NCI-H748 (cell line): ENCODE measurements at regions not wholly inside any gene's neighbourhood (a gene's known extent, or its start where the extent isn't known, plus 50 kb on each side); places are given as distances from the start of the nearest gene placed in this dataset.
A peak's percentile ranks its signal among the peaks of the same experiment; 100 is the strongest.
"Not testable (repeated sequence)": the region's sequence is repeated elsewhere in the genome, so short reads cannot be mapped to it uniquely, and the experiment has no call there.

Source experiments
- DNase-seq: peaks from one replicate; lab custom pipeline; 2025; ENCODE audit not compliant: unreplicated experiment; lab: John Stamatoyannopoulos, UW

GRCh38 chr3:13766128-13766527 is 113.7 kb downstream of the WNT7A start:
- DNase-seq: no peak

GRCh38 chr3:13764161-13764560 is 115.7 kb downstream of the WNT7A start:
- DNase-seq: no peak

- DNase-seq: no peak
These were observed 117.0 kb downstream of the WNT7A start for GRCh38 chr3:13762906-13763305.

GRCh38 chr3:13750731-13751130 is 129.1 kb downstream of the WNT7A start:
- no peak for DNase-seq

DNA sequence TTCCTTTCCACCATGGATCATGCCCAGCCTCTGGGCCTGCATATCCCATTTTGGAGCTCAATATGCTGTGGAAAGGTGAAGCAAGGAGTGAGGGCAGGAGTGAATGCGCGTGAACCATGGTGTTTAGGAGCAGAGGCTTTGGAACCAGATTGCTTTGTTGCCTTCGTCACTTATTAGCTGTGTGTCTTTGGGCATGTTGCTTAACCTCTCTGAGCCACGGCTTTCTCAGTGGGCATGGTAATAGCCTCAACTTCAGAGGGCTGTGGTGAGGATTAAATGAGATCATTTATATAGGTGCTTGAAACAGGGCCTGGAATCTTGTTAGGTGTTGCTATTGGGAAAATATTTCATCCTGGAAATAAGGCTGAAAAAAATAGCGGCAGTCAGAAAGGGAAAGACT is 129.7 kb downstream of the WNT7A start:
- DNase-seq: no peak

DNA sequence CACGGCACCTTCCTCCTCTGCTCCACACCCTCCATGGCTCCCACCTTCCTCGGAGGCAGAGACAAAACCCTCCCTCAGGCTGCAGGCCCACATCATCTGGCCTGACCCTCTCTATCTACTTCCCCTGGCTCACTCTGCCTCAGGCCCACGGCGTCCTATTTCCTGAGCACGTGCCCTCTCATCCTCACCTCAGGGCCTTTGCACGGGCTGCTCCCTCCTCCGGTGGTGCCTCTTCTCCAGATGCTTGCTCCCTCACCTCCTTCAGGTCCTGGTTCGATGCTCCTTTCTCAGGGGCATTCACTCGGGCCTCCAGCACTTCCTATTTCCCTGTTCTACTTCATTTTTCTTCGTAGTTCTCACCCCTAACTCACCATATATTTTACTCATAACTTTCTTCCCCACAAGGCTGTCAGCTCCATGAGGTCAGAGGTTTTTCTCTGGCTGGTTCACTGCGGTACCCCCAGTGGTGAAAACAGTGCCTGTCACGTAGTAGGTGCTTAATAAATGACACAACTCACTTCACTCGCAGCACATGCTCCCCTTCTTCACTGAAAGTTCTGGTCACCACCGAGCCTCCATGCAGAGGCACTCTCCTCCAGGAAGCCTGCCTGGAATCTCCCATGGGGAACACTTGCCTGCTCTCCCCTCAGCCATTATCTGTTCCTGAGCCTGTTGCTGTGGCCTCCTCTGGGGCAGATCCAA is 130.7 kb downstream of the WNT7A start:
- DNase-seq: no peak

DNA sequence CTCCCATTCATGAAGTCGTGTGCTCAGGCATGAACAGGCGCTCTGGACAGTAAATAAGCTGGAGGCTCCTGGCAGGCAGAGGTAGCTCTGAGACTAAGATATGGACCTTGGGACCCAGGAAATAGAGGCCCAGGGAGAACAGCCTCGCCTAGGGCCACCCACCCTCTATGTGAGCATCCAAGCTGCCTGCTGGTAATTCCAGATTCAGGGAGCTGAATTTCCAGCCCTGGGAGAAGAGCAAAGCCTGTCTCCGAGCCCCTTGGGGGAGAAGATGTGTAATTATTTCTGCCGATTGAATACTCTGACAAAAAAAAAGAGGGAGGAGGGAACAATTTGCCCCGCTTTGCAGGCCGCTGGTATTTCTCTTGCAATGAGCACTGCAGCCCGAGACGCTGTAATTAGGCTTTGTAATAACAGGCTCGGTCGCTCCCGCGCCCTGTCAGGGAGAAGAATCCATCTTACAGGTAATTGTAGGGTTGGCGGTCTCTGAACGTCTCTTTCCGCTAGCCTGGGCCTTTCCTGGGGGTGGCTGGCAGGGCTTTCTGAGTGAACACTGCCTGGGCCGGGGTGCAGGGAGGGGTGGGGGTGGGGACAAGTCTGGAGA is 131.5 kb downstream of the WNT7A start:
- peak; percentile 25 for DNase-seq

- no peak for DNase-seq
These were observed 132.2 kb downstream of the WNT7A start for GRCh38 chr3:13747627-13748026.

DNA sequence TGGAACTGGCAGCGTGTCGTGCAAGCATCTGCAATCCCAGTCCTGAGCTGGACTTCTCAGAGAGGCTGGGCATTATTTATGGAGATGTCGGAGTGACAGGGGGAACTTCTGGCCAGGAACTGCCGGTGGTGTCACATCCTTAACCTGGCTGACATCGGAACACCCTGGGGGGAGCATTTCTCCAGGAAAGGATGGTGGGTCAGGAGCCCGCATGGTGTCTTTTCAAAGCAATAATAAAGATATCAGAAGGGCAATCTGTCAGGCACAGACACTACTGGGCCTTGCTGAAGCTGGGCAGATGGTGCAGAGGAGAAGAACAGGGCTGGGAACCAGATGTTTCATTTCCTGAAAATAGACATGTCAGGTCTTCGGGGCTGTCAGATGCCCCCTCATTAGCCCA is 133.5 kb downstream of the WNT7A start:
- no peak for DNase-seq

DNA sequence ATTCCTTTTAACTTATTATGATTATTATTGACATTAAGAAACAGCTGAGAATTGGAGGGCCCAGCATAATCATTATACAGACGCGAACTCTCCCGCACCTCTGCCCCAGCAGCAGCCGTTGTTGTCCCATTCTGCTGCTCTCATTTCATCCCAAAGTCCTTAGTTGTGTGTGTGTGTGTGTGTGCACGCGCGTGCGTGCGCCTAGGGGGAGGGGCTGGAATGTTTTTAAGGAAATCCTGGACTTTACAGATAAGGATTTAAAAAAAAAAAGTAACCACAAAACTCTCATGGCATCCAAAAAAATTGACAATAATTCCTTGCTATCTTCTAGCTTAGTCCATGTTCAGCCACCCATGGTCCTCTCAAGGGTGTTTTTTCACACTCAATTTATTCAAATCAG is 134.2 kb downstream of the WNT7A start:
- no peak for DNase-seq

DNA sequence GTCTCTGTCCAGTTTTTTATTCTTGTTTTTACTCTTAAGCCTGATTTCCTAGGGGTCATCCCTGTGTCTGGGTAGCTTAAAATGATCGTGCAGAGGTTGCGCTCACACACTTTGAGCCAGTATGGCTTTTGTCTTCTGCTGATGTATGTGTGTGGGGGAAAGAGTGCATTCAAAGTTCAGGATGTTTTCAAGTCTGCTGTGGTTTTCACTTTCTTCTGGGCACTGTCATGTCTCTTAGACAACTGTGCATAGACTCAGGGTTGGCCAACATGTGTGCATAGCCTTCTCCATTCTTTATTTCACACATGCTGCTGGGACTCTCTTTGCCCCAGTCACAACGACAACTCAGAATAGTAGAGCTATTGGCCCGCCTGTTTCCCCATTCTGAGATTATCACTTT is 139.1 kb downstream of the WNT7A start:
- no peak for DNase-seq

- DNase-seq: not testable (repeated sequence)
These were observed 146.1 kb downstream of the WNT7A start for GRCh38 chr3:13733726-13734125.

DNA sequence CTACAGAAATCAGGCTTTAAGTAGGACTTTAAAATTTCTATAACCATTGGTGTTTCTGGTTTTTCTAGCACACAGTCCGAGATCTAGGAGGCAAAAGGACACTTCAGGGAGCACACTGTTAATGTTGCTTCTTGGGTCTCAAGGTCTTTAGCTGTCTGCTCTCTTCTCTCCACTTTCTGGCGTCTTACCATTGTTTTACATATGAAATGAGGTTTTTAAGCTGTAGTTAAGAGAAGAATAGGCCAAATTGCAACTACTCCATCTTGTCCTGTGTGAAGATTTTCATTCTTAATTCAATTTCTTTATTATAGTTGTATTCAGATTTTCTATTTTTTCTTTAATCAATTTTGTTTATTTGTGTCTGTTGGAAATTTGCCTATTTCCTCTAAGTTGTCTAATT is 151.4 kb downstream of the WNT7A start:
- DNase-seq: no peak

DNA sequence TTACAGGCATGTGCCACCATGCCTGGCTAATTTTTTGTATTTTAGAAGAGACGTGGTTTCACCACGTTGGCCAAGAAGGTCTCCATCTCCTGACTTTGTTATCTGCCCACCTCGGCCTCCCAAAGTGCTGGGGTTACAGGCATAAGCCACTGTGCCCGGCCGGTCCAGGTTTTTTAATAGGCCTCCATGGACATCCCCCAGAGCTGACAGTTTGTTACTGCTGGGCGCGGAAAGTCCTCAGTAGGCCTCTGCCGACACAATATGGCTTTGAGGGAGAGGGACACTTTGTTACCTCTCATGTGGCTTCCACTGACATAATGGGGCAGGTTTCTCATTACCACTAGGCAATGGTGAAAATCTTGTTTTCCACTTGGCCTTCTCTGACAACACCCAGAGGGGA is 152.0 kb downstream of the WNT7A start:
- DNase-seq: no peak

DNA sequence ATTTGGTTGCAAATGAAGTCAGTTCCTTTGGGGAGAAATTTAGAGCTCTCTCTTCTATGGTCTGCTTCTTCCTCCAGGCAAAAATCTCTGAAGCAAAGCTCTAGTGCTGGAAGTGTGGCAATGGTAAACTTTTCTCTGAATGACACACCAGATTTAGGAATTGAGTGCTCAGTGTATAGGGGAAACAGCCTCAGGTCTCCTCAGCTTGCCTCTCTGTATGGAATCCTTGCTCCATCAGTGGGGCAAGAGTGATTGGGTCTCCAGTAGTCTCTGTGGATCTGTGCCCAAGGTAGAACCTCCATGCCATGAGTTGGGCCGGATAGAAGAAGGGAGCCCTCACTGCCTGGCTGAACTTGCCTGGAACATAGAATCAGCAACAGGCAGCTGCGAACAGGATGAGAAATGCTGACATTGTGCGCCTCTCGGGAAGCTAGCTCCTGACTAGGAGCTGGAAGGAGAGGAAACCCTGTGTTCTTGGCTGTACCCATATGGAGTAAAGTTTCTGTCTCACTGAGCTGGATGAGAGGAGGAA is 156.1 kb downstream of the WNT7A start:
- no peak for DNase-seq

DNA sequence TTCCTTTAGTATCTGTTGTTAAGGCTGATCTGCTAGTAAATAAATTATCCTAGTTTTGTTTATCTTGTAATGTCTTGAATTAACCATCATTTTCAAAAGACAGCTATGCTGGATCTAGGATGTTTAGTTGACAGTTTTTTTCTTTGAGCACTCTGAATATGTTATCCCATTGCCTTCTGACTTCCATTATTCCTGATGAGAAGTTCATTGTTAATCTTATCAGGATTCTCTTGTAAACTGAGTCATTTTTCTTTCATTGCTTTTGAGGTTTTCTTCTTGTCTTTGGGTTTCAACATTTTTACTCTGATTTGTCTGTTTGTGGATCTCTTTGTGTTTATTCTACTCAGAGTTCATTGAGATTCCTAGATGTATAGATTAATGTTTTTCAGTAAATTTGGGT is 157.7 kb downstream of the WNT7A start:
- DNase-seq: no peak

- no peak for DNase-seq
These were observed 161.4 kb downstream of the WNT7A start for GRCh38 chr3:13718436-13718835.

GRCh38 chr3:13718000-13718399 is 161.9 kb downstream of the WNT7A start:
- DNase-seq: no peak

- no peak for DNase-seq
These were observed 162.5 kb downstream of the WNT7A start for GRCh38 chr3:13717222-13717895.

- DNase-seq: no peak
These were observed 163.2 kb downstream of the WNT7A start for GRCh38 chr3:13716540-13717221.

- no peak for DNase-seq
These were observed 163.9 kb downstream of the WNT7A start for GRCh38 chr3:13715961-13716360.
